Umbilical cord (tissue), 1 donor: ENCODE measurements at regions not wholly inside any gene's neighbourhood (a gene's known extent, or its start where the extent isn't known, plus 50 kb on each side); places are given as distances from the start of the nearest gene placed in this dataset.
"Not testable (repeated sequence)": the region's sequence is repeated elsewhere in the genome, so short reads cannot be mapped to it uniquely, and the experiment has no call there.

ENCODE experiments used
- DNase-seq: peaks from one replicate; pipeline ENCODE4 v3.0.0-alpha.2; 2015; ENCODE audit warnings: low spot score

- DNase-seq: no peak
These were observed 948.2 kb downstream of the TSN start for GRCh38 chr2:122703676-122704075.

GRCh38 chr2:122704109-122704563, 948.7 kb downstream of the TSN start:
- no peak for DNase-seq

GRCh38 chr2:122705746-122706145, 950.3 kb downstream of the TSN start:
- no peak for DNase-seq

- no peak for DNase-seq
These were observed 951.3 kb downstream of the TSN start for GRCh38 chr2:122706757-122707223.

GRCh38 chr2:122707224-122707824, 951.9 kb downstream of the TSN start:
- no peak for DNase-seq

- DNase-seq: no peak
These were observed 954.6 kb downstream of the TSN start for GRCh38 chr2:122710049-122710448.

- DNase-seq: no peak
These were observed 958.3 kb downstream of the TSN start for GRCh38 chr2:122713800-122714199.

- DNase-seq: not testable (repeated sequence)
These were observed 965.4 kb downstream of the TSN start for GRCh38 chr2:122720822-122721221.

GRCh38 chr2:122734766-122735424, 979.4 kb downstream of the TSN start:
- DNase-seq: peak; percentile 18

GRCh38 chr2:122736279-122736678, 980.8 kb downstream of the TSN start:
- no peak for DNase-seq

- no peak for DNase-seq
These were observed 982.1 kb downstream of the TSN start for GRCh38 chr2:122737429-122738077.

- no peak for DNase-seq
These were observed 984.5 kb downstream of the TSN start for GRCh38 chr2:122739732-122740593.

- DNase-seq: no peak
These were observed 985.1 kb downstream of the TSN start for GRCh38 chr2:122740594-122740948.

GRCh38 chr2:122741403-122741802, 986.0 kb downstream of the TSN start:
- no peak for DNase-seq

GRCh38 chr2:122743021-122743675, 987.7 kb downstream of the TSN start:
- no peak for DNase-seq

GRCh38 chr2:122745603-122746002, 990.2 kb downstream of the TSN start:
- no peak for DNase-seq

GRCh38 chr2:122747670-122748069, 992.2 kb downstream of the TSN start:
- no peak for DNase-seq

GRCh38 chr2:122748552-122749011, 993.1 kb downstream of the TSN start:
- no peak for DNase-seq

GRCh38 chr2:122749405-122749804, 994.0 kb downstream of the TSN start:
- DNase-seq: no peak

GRCh38 chr2:122750095-122750494, 994.6 kb downstream of the TSN start:
- no peak for DNase-seq

GRCh38 chr2:122750808-122751207, 995.4 kb downstream of the TSN start:
- no peak for DNase-seq
